Urothelium cell line (cell line): ENCODE measurements at regions not wholly inside any gene's neighbourhood (a gene's known extent, or its start where the extent isn't known, plus 50 kb on each side); places are given as distances from the start of the nearest gene placed in this dataset.

Experiments
- DNase-seq: peaks from one replicate; pipeline ENCODE4 v3.0.0; 2011; ENCODE audit warnings: low spot score, mixed read lengths
- FAIRE-seq: peaks from 2 replicates; lab custom pipeline; 2011; peaks lifted over from hg19 to GRCh38; lab: Jason Lieb, UNC

- FAIRE-seq (no peak), DNase-seq (no peak)
These were observed 225.4 kb upstream of the ID2 start for GRCh38 chr2:8456151-8457091.

- no peak for DNase-seq
- no peak for FAIRE-seq
These were observed 224.8 kb upstream of the ID2 start for GRCh38 chr2:8457092-8457481.

DNA sequence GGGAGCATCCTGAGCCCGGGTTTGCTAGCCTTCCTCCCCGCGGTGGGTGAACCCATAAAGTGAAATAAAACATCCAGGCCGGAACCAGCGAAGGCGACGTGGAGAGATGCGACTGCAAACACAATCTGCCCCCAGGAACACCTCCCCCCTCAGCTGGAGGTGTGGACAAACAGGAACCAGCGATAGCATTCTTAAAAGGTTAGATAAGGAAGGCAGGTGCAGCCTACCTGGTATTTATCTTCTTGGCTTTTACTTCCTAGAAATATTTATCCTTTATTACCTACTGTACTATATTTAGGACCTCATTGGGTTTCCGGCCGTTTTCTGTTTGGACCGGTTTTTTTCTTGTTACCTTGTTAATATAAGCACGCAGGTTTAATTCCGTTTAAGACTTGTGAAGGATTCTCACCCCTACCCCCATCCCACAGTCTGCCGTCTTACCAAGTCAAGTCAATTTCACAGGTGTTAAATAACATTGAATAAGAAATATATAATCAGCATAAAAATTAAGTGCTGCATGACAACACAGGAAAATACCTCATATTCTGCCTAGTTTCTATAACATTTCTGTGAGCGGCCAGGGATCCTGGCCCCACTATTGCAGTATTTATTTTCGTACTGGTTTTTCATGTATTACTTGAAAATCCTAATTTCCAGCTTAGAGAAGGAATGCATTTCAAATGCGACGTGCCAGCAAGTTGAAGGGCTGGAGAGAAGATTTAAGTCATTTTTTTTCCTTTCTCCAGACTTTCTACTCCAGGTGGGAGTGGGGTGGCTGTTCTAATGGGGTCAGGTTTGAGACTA is 224.0 kb upstream of the ID2 start:
- no peak for FAIRE-seq
- no peak for DNase-seq

DNA sequence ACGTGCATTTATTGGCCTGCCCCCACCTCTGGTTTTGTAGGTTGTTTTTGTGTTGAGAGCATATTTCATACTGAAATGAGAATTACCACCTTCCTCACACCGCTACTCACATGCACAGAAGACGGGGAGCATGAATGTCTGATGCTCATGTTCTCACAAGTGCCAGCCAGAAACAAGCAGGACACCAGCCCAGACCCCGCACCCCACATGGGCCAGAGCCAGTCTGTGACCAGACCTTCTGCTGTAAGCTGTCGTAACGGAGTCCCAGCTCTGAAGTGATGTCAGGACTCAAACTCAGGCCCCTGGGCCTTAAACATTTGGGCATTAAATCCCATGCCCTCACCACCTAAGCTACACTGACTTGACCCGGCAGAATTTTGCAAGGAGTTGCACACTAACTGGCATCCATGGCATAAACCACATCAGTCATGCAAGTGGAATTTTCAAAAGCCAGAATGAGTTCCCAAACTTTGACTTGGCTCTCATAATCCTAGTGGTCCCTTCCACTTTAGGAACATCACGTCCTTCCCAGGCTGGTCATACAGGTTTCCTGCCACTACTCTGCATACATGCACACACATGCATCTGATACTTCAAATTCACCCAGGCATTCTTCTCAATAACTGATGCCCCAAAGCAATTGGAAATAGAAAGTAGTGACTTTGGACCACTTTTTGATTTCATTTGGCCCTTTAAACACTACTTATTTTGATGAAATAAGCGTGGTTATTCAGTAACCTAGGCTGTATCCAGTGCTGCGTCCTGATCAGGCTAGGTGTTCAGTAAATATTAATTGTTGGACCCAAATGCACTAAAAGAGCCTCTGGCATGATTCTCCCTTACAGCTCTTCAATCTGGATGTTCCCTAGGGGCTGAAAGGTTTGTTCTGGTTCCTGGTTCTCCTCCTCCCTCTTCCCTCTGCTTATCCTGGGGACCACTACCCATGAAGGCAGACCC is 223.1 kb upstream of the ID2 start:
- DNase-seq (no peak), FAIRE-seq (no peak)

GRCh38 chr2:8459474-8459873 is 222.4 kb upstream of the ID2 start:
- DNase-seq (no peak), FAIRE-seq (no peak)

GRCh38 chr2:8461341-8461740 is 220.5 kb upstream of the ID2 start:
- DNase-seq (no peak), FAIRE-seq (no peak)

DNA sequence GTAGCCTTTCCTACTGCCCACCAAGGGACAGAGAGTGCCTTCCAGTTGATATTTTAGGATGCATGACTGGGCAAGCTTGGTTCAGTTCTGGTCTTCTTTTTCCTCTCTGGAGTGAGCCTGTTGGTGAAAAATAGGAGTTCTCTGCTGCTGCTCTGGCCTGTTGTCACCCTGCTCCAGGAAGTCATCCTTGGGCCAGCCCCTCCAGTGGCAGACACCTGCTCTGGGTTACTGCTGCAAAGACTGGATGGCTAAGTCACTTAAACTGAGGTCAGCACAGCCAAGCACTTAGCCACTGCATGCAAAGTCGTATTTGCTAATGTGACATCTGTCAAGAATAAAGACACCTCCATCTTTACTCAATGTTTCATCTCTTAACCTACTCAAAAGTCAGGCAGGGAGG is 219.6 kb upstream of the ID2 start:
- DNase-seq (no peak), FAIRE-seq (no peak)

- FAIRE-seq (no peak), DNase-seq (no peak)
These were observed 218.8 kb upstream of the ID2 start for GRCh38 chr2:8462899-8463648.

- FAIRE-seq, result no peak
- DNase-seq, result no peak
These were observed 216.3 kb upstream of the ID2 start for GRCh38 chr2:8465560-8465959.

DNA sequence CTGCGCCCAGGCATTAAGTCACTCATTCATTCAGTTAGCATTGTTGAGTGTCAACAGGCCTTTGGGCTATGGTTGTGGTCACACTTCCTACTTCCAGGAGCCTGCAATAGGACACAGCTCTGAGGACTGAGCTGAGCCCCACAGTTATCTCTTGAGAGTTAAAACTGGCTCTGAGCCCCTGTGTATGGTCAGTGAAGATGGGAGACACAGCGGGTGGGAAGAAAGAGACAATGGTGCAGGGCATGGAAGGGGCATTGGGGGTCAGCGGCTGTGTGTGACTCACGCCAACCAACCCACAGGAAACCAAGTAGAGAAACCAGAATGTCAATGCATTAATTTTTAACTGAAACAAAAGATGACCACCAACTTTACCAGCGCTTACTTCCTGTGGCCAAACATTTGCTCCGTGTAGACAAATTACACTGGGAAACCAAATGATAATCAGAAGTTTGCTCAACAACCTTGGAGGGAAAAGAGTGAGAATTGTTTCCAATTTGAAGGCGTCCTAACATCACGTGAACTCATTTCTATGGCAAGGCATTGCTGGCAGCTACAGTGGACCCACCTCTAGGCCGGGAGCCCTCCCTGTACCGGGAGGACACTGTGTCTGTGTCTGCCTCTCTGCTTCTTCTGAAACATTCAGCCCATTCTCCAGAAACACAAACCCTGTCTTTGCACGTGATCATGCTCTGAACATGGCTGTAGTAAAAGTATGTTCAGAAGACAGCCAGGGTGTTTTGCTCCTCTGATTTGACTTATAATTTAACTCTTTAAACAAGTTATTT is 212.0 kb upstream of the ID2 start:
- no peak for FAIRE-seq
- DNase-seq, result no peak

DNA sequence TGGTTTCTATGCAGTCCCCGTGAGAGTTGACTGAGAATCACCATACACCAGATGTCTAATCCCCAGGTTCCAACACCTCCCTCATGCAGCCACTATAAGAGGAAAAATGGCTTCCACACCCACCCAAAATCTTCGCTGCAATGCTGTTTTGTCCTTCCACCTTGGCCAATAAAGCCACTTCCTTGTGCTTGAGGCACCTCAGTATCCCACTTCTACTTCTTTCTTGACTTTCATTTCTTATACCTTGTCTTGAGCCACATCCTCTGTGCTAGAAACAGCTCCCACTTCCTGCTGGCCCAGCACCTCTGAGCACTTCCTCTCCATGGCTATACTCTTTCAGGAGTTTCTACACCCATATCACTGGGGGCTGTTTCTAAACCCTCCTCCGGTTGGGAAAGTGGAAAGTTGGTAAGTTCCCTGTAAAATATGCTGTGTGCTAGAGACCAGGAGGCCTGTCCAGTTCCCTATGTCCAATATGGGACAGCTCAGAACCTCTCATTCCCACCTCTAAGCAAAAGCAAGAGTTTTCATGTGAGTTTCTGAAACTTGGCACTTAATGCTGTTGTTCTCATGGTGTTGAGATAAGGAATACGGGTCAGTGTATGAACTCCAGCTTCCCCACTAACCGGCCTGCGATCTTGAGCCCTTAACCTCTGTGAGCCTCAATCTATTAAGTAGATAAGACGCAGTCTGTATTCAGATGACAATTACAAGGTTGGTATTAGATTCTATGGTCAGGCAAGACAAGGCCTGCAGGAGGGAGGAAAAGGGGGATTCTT is 209.1 kb upstream of the ID2 start:
- DNase-seq (no peak), FAIRE-seq (no peak)

GRCh38 chr2:8475349-8476031 is 206.4 kb upstream of the ID2 start:
- FAIRE-seq, result no peak
- no peak for DNase-seq

- no peak for FAIRE-seq
- DNase-seq, result no peak
These were observed 204.0 kb upstream of the ID2 start for GRCh38 chr2:8477552-8478470.

DNA sequence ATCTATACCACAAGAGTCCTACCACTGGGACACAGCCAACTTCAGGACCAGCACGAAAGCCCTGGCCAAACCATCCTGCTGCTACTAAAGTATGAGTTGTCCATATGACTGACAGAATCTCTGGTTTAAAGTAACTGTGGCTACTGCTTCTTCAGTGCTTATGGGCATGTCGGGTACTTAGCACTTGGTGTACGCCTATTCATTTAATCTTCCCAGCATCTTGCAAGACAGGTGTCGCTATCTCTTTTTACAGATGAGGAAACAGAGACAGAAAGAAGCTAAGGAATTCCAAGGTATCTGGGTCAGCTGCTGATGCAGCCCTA is 203.4 kb upstream of the ID2 start:
- FAIRE-seq (no peak), DNase-seq (no peak)

- DNase-seq, result no peak
- no peak for FAIRE-seq
These were observed 202.6 kb upstream of the ID2 start for GRCh38 chr2:8479298-8479697.

GRCh38 chr2:8480915-8481314 is 200.9 kb upstream of the ID2 start:
- DNase-seq (no peak), FAIRE-seq (no peak)

GRCh38 chr2:8481463-8482009 is 200.3 kb upstream of the ID2 start:
- DNase-seq, result no peak
- no peak for FAIRE-seq
